Fibroblast of lung (primary cell): ENCODE measurements at regions not wholly inside any gene's neighbourhood (a gene's known extent, or its start where the extent isn't known, plus 50 kb on each side); places are given as distances from the start of the nearest gene placed in this dataset.

Experiments
- DNase-seq, 2 donors: peaks; one replicate each; pipeline versions ENCODE4 v3.0.0 to v3.0.0-alpha.2; 2010; ENCODE audit warnings: low read depth in 2 of 2
- H2AFZ ChIP-seq: 2 replicates; pipeline ENCODE4 v1.5.1; 2012; ENCODE audit warnings: low read length, control low read depth, inconsistent platforms
- H3K27ac ChIP-seq: 2 replicates; pipeline ENCODE4 v1.5.1; 2011; ENCODE audit warnings: low read length, control low read depth; ENCODE audit not compliant: insufficient read depth
- H3K27me3 ChIP-seq: 2 replicates; pipeline ENCODE4 v1.5.1; 2011; ENCODE audit warnings: mild to moderate bottlenecking, low read length; ENCODE audit not compliant: control insufficient read depth, insufficient read depth
- H3K36me3 ChIP-seq: 2 replicates; pipeline ENCODE4 v1.5.1; 2011; ENCODE audit warnings: low read length; ENCODE audit not compliant: control insufficient read depth, insufficient read depth
- H3K4me1 ChIP-seq: 2 replicates; pipeline ENCODE4 v1.5.1; 2011; ENCODE audit warnings: low read length; ENCODE audit not compliant: control insufficient read depth, insufficient read depth; ENCODE audit errors: extremely low read depth
- H3K4me2 ChIP-seq: 2 replicates; pipeline ENCODE4 v1.5.1; 2011; ENCODE audit warnings: low read length, control low read depth; ENCODE audit not compliant: insufficient read depth; ENCODE audit errors: extremely low read depth
- H3K4me3 ChIP-seq, 4 experiments: fragments of 200-600 bp in 1 of 4; sonication (generic) in 1 of 4; replicated peaks in 1 of 4; 2 replicates each; pipeline ENCODE4 v1.5.1; 2011 to 2016; ENCODE audit warnings: low read length in 4 of 4, low read depth in 3 of 4, mild to moderate bottlenecking in 3 of 4, control low read depth in 2 of 4, inconsistent platforms in 1 of 4, mixed read lengths in 1 of 4; ENCODE audit not compliant: insufficient read depth in 1 of 4; ENCODE audit errors: control extremely low read depth in 1 of 4
- H3K79me2 ChIP-seq: 2 replicates; pipeline ENCODE4 v1.5.1; 2012; ENCODE audit warnings: mild to moderate bottlenecking, low read length, inconsistent platforms; ENCODE audit not compliant: control insufficient read depth, insufficient read depth
- H3K9ac ChIP-seq: 2 replicates; pipeline ENCODE4 v1.5.1; 2011; ENCODE audit warnings: mild to moderate bottlenecking, low read length, control low read depth; ENCODE audit not compliant: insufficient read depth
- H3K9me3 ChIP-seq: 2 replicates; pipeline ENCODE4 v1.5.1; 2012; ENCODE audit warnings: low read depth, low read length; ENCODE audit not compliant: control insufficient read depth, insufficient read depth
- H4K20me1 ChIP-seq: 2 replicates; pipeline ENCODE4 v1.5.1; 2011; ENCODE audit warnings: low read length; ENCODE audit not compliant: control insufficient read depth, insufficient read depth; ENCODE audit errors: extremely low read depth
- EZH2 ChIP-seq: IDR thresholded peaks from 2 replicates; pipeline ENCODE4 v1.5.1; 2012; ENCODE audit warnings: low read length, control low read depth, mild to moderate bottlenecking; ENCODE audit errors: missing control alignments
- TF ChIP-seq, protein P1 (sequence below), 2 donors: IDR thresholded peaks in 1 of 2; conservative IDR thresholded peaks in 1 of 2; 1 replicate in 1 of 2; 2 replicates in 1 of 2; pipeline ENCODE4 v1.5.1; 2011 to 2012; ENCODE audit warnings: low read length in 2 of 2, control low read depth in 1 of 2, inconsistent platforms in 1 of 2, low read depth in 1 of 2, mild to moderate bottlenecking in 1 of 2

DNA sequence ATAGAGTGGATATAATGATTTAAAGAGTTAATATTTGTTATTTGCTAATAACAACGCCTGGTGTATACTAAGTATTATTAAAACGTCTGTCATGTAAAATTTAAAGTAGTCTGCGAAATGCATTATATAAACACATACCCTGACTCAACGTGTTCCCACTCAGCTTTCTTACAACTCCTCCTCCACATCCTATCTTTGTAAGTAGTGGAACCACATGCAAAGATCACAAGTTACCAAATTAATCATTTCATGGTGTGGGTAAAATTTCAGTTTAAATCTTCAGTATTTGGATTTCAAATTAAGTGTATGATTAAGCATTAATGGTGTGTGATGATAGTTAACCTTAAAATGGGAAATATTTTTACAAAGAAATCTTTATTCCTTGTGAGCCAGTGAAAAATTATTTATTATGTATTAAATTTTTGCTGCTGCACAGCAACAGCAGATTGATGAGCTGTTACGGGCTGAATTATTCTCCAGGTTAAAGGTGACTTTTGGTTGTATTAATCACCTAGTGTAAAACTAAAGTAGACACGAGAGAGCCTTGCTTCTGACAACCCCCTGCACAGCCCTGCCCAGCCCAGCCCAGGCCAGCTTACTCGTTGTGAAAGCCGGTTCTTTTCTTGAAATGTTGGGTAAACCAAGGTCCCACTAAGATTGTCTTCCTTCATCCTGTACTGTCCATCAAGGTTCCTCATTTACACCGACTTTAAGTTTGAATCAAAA lies 373.5 kb downstream of the DTWD2 start:
- Histone ChIP-seq H3K4me2 (no peak overlapping the region), H3K27me3 (no peaks in the 10 kb centered on the region), H3K9ac (no peak overlapping the region), H3K79me2 (no peaks in the 10 kb centered on the region), H2AFZ (no peak overlapping the region), H3K9me3 (no peaks in the 10 kb centered on the region), H3K27ac (no peak overlapping the region), H4K20me1 (no peaks in the 10 kb centered on the region), H3K4me3 (no peak overlapping the region), H3K36me3 (no peaks in the 10 kb centered on the region), H3K4me1 (no peaks in the 10 kb centered on the region)
- TF ChIP-seq EZH2: no peak
- TF ChIP-seq, protein P1, sequence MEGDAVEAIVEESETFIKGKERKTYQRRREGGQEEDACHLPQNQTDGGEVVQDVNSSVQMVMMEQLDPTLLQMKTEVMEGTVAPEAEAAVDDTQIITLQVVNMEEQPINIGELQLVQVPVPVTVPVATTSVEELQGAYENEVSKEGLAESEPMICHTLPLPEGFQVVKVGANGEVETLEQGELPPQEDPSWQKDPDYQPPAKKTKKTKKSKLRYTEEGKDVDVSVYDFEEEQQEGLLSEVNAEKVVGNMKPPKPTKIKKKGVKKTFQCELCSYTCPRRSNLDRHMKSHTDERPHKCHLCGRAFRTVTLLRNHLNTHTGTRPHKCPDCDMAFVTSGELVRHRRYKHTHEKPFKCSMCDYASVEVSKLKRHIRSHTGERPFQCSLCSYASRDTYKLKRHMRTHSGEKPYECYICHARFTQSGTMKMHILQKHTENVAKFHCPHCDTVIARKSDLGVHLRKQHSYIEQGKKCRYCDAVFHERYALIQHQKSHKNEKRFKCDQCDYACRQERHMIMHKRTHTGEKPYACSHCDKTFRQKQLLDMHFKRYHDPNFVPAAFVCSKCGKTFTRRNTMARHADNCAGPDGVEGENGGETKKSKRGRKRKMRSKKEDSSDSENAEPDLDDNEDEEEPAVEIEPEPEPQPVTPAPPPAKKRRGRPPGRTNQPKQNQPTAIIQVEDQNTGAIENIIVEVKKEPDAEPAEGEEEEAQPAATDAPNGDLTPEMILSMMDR (conservative IDR thresholded peaks at IDR 0.05 in 1 of 2, IDR thresholded peaks at IDR 0.05 in 1 of 2; ENCODE audit: low read depth in 1 of 2, low read length in 2 of 2): no peak
- peak in 1 of 2 donors; percentile 65 for DNase-seq

DNA sequence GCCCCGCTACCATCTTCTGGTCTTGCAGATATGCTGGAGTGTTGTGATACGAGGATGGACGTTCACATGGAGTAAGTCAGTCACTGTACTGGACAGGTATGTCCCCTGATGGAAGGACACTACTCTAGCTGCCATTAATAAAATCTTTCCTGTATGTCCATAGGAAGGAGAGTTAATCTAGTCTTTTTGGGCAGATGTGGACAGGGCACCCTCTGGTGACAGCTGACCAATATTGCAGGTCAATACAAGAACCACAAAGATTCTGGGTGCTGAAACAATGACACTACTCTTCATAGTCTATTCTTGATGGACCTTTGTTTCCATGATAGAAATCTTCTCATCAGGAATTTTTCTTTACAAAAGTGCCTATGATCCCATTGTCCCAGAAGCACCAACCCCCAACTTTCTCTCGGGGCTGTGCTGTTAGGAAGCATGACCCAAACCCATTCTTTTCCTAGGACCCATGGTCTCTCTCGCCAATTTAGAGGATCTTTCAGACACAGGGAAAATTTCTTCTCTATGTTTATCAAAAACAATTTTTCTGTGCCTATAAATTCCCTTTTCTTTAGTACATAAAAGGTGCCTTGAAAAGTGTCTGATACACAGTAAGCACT lies 376.9 kb downstream of the DTWD2 start:
- H3K4me1 ChIP-seq: no peaks in the 10 kb centered on the region
- DNase-seq: peak in 1 of 2 donors; percentile 50

DNA sequence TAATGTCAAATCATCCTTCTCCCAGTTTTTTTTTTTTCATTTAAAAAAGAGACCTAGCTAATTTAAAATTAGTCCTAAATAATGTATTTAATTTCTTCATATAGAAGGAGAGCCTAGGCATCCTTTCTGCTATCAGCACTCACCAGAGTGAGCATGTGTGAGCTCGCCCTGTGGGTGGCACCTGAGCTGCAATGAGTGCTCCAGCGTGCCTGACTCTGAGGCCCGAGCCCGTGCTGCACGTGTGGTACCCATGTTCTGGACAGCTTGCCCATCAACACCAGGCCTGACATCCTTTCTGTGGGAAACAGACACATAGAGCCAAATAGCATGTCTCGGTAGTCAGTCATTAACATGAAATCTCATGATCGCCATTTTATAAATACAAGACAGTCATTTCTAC lies 381.4 kb downstream of the DTWD2 start:
- H2AFZ ChIP-seq: no peak overlapping the region
- no peaks in the 10 kb centered on the region for H3K27me3 ChIP-seq
- H4K20me1 ChIP-seq: no peaks in the 10 kb centered on the region
- H3K9ac ChIP-seq: no peak overlapping the region
- TF ChIP-seq EZH2: no peak
- TF ChIP-seq, protein P1 (conservative IDR thresholded peaks at IDR 0.05 in 1 of 2, IDR thresholded peaks at IDR 0.05 in 1 of 2; ENCODE audit: low read depth in 1 of 2, low read length in 2 of 2): no peak
- DNase-seq: no peak
- no peak overlapping the region for H3K27ac ChIP-seq
- no peaks in the 10 kb centered on the region for H3K79me2 ChIP-seq
- no peaks in the 10 kb centered on the region for H3K36me3 ChIP-seq
- H3K4me3 ChIP-seq: no peak overlapping the region
- no peaks in the 10 kb centered on the region for H3K9me3 ChIP-seq
- no peaks in the 10 kb centered on the region for H3K4me1 ChIP-seq
- no peak overlapping the region for H3K4me2 ChIP-seq

More for the DNA sequence above, 376.9 kb downstream of the DTWD2 start:
- Histone ChIP-seq H3K9ac (no peak overlapping the region), H3K36me3 (no peaks in the 10 kb centered on the region), H3K9me3 (no peaks in the 10 kb centered on the region), H3K4me3 (no peak overlapping the region), H3K27me3 (no peaks in the 10 kb centered on the region), H4K20me1 (no peaks in the 10 kb centered on the region), H2AFZ (no peak overlapping the region), H3K27ac (no peak overlapping the region), H3K79me2 (no peaks in the 10 kb centered on the region), H3K4me2 (no peak overlapping the region)
- TF ChIP-seq, protein P1 (conservative IDR thresholded peaks at IDR 0.05 in 1 of 2, IDR thresholded peaks at IDR 0.05 in 1 of 2; ENCODE audit: low read depth in 1 of 2, low read length in 2 of 2): peak; percentile 68 to 87
- TF ChIP-seq EZH2: no peak
